H1 (cell line): ENCODE measurements at regions not wholly inside any gene's neighbourhood (a gene's known extent, or its start where the extent isn't known, plus 50 kb on each side); places are given as distances from the start of the nearest gene placed in this dataset.

Source experiments
- ATF3 ChIP-seq: IDR thresholded peaks from 2 replicates; pipeline ENCODE4 v1.6.1; 2011; ENCODE audit warnings: low read depth, mild to moderate bottlenecking, low read length; ENCODE audit not compliant: insufficient read depth
- RNF2 ChIP-seq: fragments of 200-900, 300-1000 bp; sonication (generic); IDR thresholded peaks from 2 replicates; pipeline ENCODE4 v1.7.1; 2016; ENCODE audit warnings: borderline replicate concordance, low read depth, mild to moderate bottlenecking, antibody characterized with exemption, low read length; ENCODE audit not compliant: poor library complexity, severe bottlenecking; ENCODE audit errors: missing control alignments

- TF ChIP-seq ATF3: no peak
- no peak for TF ChIP-seq RNF2
These were observed 99.4 kb downstream of the TMEM215 start (continued) for GRCh38 chr9:32882705-32883104.
